Uterus (tissue), 3 donors: ENCODE measurements at regions not wholly inside any gene's neighbourhood (a gene's known extent, or its start where the extent isn't known, plus 50 kb on each side); places are given as distances from the start of the nearest gene placed in this dataset.
"Not testable (repeated sequence)": the region's sequence is repeated elsewhere in the genome, so short reads cannot be mapped to it uniquely, and the experiment has no call there.

Experiments
- DNase-seq, 2 donors: peaks; one replicate each; pipeline ENCODE4 v3.0.0-alpha.2; 2019 to 2020
- H3K27ac ChIP-seq, 2 donors: fragments of 200-600 bp; sonication (generic); 1 replicate in 1 of 2; 2 replicates in 1 of 2; pipeline ENCODE4 v1.5.1; 2016 to 2018
- H3K27me3 ChIP-seq, 2 donors: fragments of 200-600 bp; sonication (generic); one replicate each; pipeline ENCODE4 v1.5.1; 2018 to 2019; ENCODE audit warnings: control low read depth in 1 of 2
- H3K36me3 ChIP-seq, 2 donors: fragments of 200-600 bp; sonication (generic); one replicate each; pipeline ENCODE4 v1.5.1; 2019; ENCODE audit warnings: control low read depth in 1 of 2
- H3K4me1 ChIP-seq, 2 donors: fragments of 200-600 bp; sonication (generic); one replicate each; pipeline ENCODE4 v1.5.1; 2018 to 2019; ENCODE audit warnings: control low read depth in 1 of 2
- H3K4me3 ChIP-seq, 2 donors: fragments of 200-600 bp; sonication (generic); 1 replicate in 1 of 2; 2 replicates in 1 of 2; pipeline ENCODE4 v1.5.1; 2018 to 2019; ENCODE audit warnings: mild to moderate bottlenecking in 1 of 2
- H3K9me3 ChIP-seq, 2 donors: fragments of 200-600 bp; sonication (generic); one replicate each; pipeline ENCODE4 v1.5.1; 2019; ENCODE audit warnings: control low read depth in 1 of 2
- CTCF ChIP-seq, 4 experiments: fragments of 200-600 bp in 2 of 4; fragments of 450-650 bp in 2 of 4; sonication (generic) in 2 of 4; IDR thresholded peaks; one replicate each; pipeline ENCODE4 v1.5.1; 2016 to 2019; ENCODE audit warnings: antibody characterized with exemption in 4 of 4, mild to moderate bottlenecking in 2 of 4, moderate library complexity in 1 of 4
- POLR2A ChIP-seq, 2 donors: fragments of 450-650 bp; IDR thresholded peaks; one replicate each; pipeline ENCODE4 v1.6.1; 2016; ENCODE audit warnings: antibody characterized with exemption in 2 of 2, mild to moderate bottlenecking in 1 of 2, moderate library complexity in 1 of 2
- intact Hi-C: fragments of 100-400 bp; cut with DNase I; formaldehyde crosslinking; loops from one replicate; pipeline ENCODE4 v1.15.1; 2023; ENCODE audit warnings: low total_unique reads
- donor health status: DM: yes; HTN: yes; CAD: no.

- Histone ChIP-seq H3K27ac (no peak overlapping the region), H3K4me1 (no peaks in the 10 kb centered on the region), H3K36me3 (no peaks in the 10 kb centered on the region), H3K9me3 (no peaks in the 10 kb centered on the region), H3K4me3 (no peak overlapping the region), H3K27me3 (no peaks in the 10 kb centered on the region)
- intact Hi-C loops: no loop called here
- TF ChIP-seq CTCF (IDR thresholded peaks at IDR 0.05): no peak
- no peak for TF ChIP-seq POLR2A (IDR thresholded peaks at IDR 0.05)
- no peak for DNase-seq
These were observed 1544.1 kb upstream of the ADGRL3 start for GRCh38 chr4:59655996-59656395.

GRCh38 chr4:59664771-59665170, 1535.4 kb upstream of the ADGRL3 start:
- no peaks in the 10 kb centered on the region for H3K9me3 ChIP-seq
- intact Hi-C loops: no loop called here
- no peak for TF ChIP-seq POLR2A (IDR thresholded peaks at IDR 0.05)
- no peak for TF ChIP-seq CTCF (IDR thresholded peaks at IDR 0.05)

GRCh38 chr4:59666645-59667044, 1533.5 kb upstream of the ADGRL3 start:
- Histone ChIP-seq H3K27me3 (no peaks in the 10 kb centered on the region), H3K4me3 (no peak overlapping the region), H3K36me3 (no peaks in the 10 kb centered on the region), H3K27ac (no peak overlapping the region), H3K4me1 (no peaks in the 10 kb centered on the region), H3K9me3 (no peaks in the 10 kb centered on the region)
- DNase-seq: no peak
- no peak for TF ChIP-seq CTCF (IDR thresholded peaks at IDR 0.05)
- TF ChIP-seq POLR2A (IDR thresholded peaks at IDR 0.05): no peak
- intact Hi-C loops: no loop called here

More at GRCh38 chr4:59664771-59665170, 1535.4 kb upstream of the ADGRL3 start:
- H3K4me1 ChIP-seq: no peaks in the 10 kb centered on the region
- H3K27me3 ChIP-seq: no peaks in the 10 kb centered on the region
- DNase-seq: no peak
- H3K36me3 ChIP-seq: no peaks in the 10 kb centered on the region
- H3K4me3 ChIP-seq: no peak overlapping the region
- no peak overlapping the region for H3K27ac ChIP-seq

GRCh38 chr4:59671037-59671436, 1529.1 kb upstream of the ADGRL3 start:
- H3K9me3 ChIP-seq: no peaks in the 10 kb centered on the region
- TF ChIP-seq CTCF (IDR thresholded peaks at IDR 0.05) (no peak), POLR2A (IDR thresholded peaks at IDR 0.05) (no peak)
- no peak overlapping the region for H3K4me3 ChIP-seq
- intact Hi-C loops: no loop called here
- no peaks in the 10 kb centered on the region for H3K4me1 ChIP-seq
- H3K36me3 ChIP-seq: no peaks in the 10 kb centered on the region
- H3K27me3 ChIP-seq: no peaks in the 10 kb centered on the region
- no peak for DNase-seq
- H3K27ac ChIP-seq: no peak overlapping the region

- no peaks in the 10 kb centered on the region for H3K27me3 ChIP-seq
- no peaks in the 10 kb centered on the region for H3K4me1 ChIP-seq
- DNase-seq: no peak
- TF ChIP-seq POLR2A (IDR thresholded peaks at IDR 0.05) (no peak), CTCF (IDR thresholded peaks at IDR 0.05) (no peak)
- no peak overlapping the region for H3K27ac ChIP-seq
- intact Hi-C loops: no loop called here
- no peaks in the 10 kb centered on the region for H3K36me3 ChIP-seq
- H3K4me3 ChIP-seq: no peak overlapping the region
- H3K9me3 ChIP-seq: no peaks in the 10 kb centered on the region
These were observed 1523.7 kb upstream of the ADGRL3 start for GRCh38 chr4:59676389-59676788.

GRCh38 chr4:59676992-59677391, 1523.1 kb upstream of the ADGRL3 start:
- H3K4me1 ChIP-seq, intact Hi-C loops, H3K4me3 ChIP-seq, H3K36me3 ChIP-seq, H3K27me3 ChIP-seq, H3K27ac ChIP-seq, DNase-seq, H3K9me3 ChIP-seq: not testable (repeated sequence)
